ENCODE measurements at regions not wholly inside any gene's neighbourhood (a gene's known extent, or its start where the extent isn't known, plus 50 kb on each side); places are given as distances from the start of the nearest gene placed in this dataset.

GRCh38 chr10:57661206-57661605 is 606.5 kb downstream of the IPMK start:
- no peak for TF ChIP-seq EZH2 (IDR thresholded peaks at IDR 0.05; ENCODE audit: insufficient read depth, poor library complexity, severe bottlenecking)
- TF ChIP-seq EZH2phosphoT487 (IDR thresholded peaks at IDR 0.05; ENCODE audit: insufficient read depth, low read depth): no peak
